Epithelial cell of proximal tubule (primary cell): ENCODE measurements at regions not wholly inside any gene's neighbourhood (a gene's known extent, or its start where the extent isn't known, plus 50 kb on each side); places are given as distances from the start of the nearest gene placed in this dataset.

Experiments used
- DNase-seq: peaks from one replicate; pipeline ENCODE4 v3.0.0-alpha.2; 2011; ENCODE audit warnings: low read depth
- H3K4me3 ChIP-seq: 2 replicates; pipeline ENCODE4 v1.5.1; 2011; ENCODE audit warnings: low read depth, mild to moderate bottlenecking, low read length
- TF ChIP-seq, protein P1 (sequence below): conservative IDR thresholded peaks from 2 replicates; pipeline ENCODE4 v1.5.1; 2012; ENCODE audit warnings: low read depth, mild to moderate bottlenecking, low read length

DNA sequence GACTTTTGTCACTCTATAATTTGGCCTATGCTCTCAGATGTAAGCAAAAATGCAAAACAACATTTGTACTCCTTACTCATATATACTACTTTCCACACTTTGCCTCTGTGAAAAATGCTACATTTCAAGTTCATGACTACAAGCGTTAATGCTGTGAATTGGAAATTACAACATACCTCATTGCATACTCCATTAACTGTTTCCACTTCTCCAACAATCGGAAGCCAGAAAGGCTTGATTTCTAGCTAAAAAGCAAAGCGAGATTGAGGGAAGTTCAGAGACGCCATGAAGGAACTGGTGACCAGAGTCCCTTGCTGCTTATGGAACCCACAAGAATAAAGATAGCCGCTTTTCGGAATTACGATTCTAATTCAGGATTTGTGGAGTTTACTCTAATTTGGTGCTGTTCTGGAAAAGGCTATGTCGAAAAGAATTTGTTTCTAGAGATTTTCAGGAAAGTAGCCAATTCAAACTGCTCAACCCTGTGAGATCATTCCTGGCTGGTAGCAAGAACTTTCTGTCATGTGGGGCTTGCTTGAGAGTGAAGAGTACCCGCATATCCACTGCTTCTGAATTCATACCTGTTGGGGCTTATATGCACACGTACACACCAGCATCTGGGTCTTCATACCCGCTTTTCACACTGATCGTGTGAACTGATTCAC, 98.0 kb upstream of the CITED2 start:
- TF ChIP-seq, protein P1, sequence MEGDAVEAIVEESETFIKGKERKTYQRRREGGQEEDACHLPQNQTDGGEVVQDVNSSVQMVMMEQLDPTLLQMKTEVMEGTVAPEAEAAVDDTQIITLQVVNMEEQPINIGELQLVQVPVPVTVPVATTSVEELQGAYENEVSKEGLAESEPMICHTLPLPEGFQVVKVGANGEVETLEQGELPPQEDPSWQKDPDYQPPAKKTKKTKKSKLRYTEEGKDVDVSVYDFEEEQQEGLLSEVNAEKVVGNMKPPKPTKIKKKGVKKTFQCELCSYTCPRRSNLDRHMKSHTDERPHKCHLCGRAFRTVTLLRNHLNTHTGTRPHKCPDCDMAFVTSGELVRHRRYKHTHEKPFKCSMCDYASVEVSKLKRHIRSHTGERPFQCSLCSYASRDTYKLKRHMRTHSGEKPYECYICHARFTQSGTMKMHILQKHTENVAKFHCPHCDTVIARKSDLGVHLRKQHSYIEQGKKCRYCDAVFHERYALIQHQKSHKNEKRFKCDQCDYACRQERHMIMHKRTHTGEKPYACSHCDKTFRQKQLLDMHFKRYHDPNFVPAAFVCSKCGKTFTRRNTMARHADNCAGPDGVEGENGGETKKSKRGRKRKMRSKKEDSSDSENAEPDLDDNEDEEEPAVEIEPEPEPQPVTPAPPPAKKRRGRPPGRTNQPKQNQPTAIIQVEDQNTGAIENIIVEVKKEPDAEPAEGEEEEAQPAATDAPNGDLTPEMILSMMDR: no peak
- DNase-seq: no peak

DNA sequence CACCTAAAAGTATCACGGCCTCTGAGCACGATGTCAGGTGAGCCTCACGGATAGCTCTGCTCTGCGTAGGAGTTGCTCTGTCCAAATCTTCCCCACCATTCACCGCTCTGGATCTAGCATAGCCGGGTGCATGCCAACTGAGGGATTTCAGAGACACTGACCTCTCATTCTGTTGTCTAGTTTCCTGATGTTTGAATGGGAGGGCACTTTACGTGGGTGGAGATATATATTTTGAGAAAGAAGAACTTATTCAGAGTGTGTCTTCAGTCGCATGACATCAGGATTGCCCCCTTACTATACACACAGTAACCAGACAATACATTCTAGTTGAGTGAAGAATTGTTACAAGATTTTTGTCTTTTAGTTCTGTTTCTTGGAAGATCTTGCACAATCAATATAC, 96.5 kb upstream of the CITED2 start:
- DNase-seq: no peak
- TF ChIP-seq, protein P1: no peak
- H3K4me3 ChIP-seq: no peak overlapping the region

More for the DNA sequence above, 98.0 kb upstream of the CITED2 start:
- no peak overlapping the region for H3K4me3 ChIP-seq

GRCh38 chr6:139468178-139468819, 93.9 kb upstream of the CITED2 start:
- no peak for DNase-seq
- H3K4me3 ChIP-seq: no peak overlapping the region
- TF ChIP-seq, protein P1: no peak

- DNase-seq: no peak
- TF ChIP-seq, protein P1: no peak
- H3K4me3 ChIP-seq: no peak overlapping the region
These were observed 83.0 kb upstream of the CITED2 start for GRCh38 chr6:139457476-139457875.

GRCh38 chr6:139452148-139452876, 77.9 kb upstream of the CITED2 start:
- DNase-seq: no peak
- H3K4me3 ChIP-seq: no peak overlapping the region

DNA sequence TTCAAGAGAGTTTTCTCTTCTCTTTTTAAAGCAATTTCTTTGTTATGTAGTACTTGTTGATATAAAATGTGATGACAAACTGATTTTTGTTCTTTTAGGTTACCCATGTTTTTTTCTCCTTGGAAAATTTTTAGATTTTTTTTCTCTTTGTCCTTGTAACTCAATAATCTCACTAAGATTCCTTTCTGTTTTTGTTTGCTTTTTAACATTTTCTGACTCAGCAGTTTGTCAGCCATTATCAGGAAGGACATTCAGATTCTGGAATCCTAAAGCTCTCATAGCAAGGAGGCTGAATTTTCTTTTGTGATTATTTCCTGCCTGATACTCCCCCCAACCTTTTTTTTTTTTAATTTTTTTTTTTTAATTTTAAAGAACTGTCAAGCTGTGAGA, 75.2 kb upstream of the CITED2 start:
- DNase-seq: no peak
- H3K4me3 ChIP-seq: no peak overlapping the region
- TF ChIP-seq, protein P1: no peak

More at GRCh38 chr6:139452148-139452876, 77.9 kb upstream of the CITED2 start:
- TF ChIP-seq, protein P1: no peak
